ENCODE measurements at regions not wholly inside any gene's neighbourhood (a gene's known extent, or its start where the extent isn't known, plus 50 kb on each side); places are given as distances from the start of the nearest gene placed in this dataset.

- DNase-seq, result no peak
Measured at GRCh38 chr18:40932862-40933261, 1022.2 kb upstream of the PIK3C3 start.

DNA sequence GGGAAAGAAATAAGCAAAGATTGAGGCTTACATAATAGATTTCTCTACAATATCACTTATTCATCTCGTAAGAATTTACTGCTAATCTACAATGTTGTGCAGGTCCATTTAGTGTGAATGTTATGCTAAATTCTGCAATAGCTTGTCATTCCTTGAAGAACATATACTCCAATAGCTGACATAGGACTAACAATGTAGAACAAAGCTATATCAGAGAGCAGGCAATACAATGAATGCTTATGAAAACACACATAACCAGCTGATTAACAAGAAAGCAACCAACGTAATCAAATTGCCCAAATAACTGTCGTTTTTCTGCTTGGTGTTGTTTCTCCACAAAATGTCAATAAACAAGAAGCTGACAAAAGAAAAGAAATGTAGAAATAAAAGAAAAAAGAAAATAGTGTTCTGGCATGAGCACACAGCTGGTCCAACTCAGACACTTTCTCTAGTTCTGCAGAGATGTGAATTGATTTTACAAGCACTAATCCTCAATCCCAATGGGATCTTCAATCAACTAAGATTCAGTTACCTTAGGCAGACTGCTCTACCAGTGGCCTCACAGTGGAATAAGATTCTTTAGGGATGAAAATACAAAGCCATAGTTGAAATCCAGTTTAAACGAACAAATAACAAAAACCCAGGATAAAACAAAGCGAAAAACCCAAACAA, 1024.7 kb upstream of the PIK3C3 start:
- no peak for DNase-seq

DNA sequence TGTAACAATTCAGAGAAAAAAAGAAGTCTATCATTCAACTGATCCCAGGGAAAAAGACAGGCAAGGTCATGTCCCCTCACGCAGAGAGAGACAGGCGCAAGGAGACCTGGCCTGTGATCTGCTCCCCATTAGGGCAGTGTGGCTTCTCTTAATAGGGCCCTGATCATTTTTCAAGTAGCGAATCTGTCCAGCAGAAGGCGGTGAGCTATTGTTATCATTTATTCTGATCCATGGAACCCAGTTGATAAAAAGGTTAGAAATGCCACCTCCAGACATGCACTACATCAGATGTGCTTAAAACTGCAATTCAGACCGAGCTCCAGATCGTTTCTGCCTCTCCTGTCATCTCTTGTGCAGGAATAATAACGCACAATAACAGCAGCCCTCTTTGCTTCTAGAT, 1025.6 kb upstream of the PIK3C3 start:
- DNase-seq, result no peak

GRCh38 chr18:40926679-40927078, 1028.4 kb upstream of the PIK3C3 start:
- no peak for DNase-seq

GRCh38 chr18:40925071-40925541, 1029.9 kb upstream of the PIK3C3 start:
- DNase-seq, result no peak

- no peak for DNase-seq
Measured at GRCh38 chr18:40921845-40922629, 1033.0 kb upstream of the PIK3C3 start.

DNA sequence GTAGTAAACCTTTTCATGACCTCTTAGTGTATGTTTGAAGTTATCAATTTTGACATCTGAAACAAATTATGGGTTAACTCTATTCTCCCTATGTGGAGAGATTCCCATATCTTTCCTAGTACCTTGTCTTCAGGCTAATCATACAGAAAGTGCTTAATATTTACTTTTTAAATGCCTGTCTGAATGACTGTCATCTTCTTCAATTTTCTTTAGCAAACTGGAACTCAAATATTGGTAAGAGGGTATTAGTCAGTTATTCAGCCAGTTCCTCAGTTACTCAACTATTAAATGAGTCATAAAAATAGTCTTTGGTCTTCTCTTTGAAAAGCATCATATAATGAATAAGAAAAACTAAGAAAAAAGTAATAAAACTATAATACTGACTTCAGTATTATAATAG, 1038.0 kb upstream of the PIK3C3 start:
- no peak for DNase-seq

DNA sequence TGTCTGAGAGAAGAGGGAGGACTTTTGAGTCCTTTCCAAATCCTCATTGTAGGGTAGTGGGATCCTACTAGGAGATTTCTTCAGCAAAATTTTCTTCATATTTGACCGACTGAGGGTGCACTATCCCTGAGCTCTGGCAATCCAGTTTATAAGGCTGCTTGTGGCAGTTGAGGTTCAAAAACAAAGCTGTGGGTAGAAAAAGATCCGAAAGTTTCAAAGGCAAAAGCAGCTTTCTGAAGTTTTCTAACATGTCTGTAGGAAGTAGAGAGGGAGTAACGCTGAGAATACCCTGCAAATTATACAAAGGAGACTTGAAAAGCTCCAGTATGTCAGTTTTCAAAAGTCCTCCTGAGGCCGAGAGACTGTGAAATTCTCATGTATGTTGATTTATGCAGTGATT, 1039.3 kb upstream of the PIK3C3 start:
- DNase-seq, result no peak

DNA sequence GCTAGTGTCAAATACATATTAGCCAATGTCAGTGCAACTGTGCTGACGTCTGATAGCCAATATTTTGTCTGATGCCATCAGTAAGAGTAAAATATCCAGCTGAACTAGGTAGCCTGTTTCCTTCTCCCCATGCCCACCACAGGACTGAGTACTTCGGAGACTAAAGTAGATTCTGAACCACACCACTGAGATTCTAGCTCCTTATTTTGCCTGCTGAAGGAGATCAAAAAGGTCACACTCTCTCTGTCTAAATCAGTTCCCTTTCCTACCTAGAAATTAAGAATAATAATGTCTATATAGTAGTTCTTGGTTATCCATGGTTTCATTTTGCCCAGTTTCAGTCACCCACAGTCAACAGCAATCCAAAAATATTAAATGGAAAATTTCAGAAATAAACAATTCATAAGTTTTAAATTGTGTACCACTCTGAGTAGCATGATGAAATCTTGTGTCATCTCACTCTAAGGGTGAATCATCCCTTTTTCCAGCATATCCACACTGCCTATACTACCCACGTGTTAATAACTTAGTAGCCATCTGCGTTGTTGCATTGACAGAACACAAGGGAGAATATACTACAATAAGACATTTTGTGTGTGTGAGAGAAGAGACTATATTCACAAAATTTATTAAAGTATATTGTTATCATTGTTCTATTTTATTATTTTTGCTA, 1043.3 kb upstream of the PIK3C3 start:
- no peak for DNase-seq

- DNase-seq, result no peak
Measured at GRCh38 chr18:40911041-40911440, 1044.0 kb upstream of the PIK3C3 start.

DNA sequence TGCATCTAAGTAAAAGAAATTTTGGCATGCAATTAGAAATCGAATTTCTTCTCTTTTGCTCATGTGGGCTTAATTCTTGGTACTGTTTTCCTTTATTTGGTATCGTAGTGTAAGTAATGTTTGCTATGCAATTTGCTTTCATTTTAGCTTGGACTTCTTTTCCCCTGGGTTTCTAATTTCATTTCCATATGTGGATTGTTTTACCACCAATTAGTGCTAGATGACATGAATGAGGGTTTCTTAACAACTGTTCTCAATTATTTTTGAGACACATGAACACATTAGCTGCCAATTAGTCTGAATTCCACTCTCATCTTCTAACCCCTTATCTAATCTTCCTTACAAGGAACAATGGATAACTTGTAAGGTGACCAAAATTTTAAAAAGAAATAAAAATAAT, 1047.2 kb upstream of the PIK3C3 start:
- no peak for DNase-seq

- DNase-seq, result no peak
Measured at GRCh38 chr18:40904295-40904694, 1050.7 kb upstream of the PIK3C3 start.

DNA sequence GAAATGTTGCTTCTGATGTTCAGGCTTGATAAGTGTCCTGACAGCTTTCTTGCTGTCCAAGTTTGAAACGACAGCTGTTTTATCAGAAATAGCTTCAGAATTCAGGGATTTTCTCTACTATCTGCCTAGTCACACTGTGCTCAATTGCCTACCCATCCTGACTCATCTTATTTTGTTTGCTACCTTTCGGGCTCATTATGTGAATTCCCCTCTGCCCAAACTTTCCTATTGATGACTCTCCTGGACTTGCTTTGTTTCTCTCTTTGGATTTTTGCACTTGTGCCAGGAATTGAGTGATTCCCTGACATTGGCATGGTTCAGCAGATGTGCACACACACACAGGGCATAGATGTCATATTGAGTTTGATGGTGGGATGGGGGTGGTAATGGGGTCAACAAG, 1052.6 kb upstream of the PIK3C3 start:
- DNase-seq, result no peak

- DNase-seq, result no peak
Measured at GRCh38 chr18:40897884-40898283, 1057.2 kb upstream of the PIK3C3 start.

- no peak for DNase-seq
Measured at GRCh38 chr18:40883271-40883670, 1071.8 kb upstream of the PIK3C3 start.

GRCh38 chr18:40882468-40882867, 1072.6 kb upstream of the PIK3C3 start:
- DNase-seq, result no peak

GRCh38 chr18:40878371-40878770, 1076.7 kb upstream of the PIK3C3 start:
- DNase-seq, result no peak

DNA sequence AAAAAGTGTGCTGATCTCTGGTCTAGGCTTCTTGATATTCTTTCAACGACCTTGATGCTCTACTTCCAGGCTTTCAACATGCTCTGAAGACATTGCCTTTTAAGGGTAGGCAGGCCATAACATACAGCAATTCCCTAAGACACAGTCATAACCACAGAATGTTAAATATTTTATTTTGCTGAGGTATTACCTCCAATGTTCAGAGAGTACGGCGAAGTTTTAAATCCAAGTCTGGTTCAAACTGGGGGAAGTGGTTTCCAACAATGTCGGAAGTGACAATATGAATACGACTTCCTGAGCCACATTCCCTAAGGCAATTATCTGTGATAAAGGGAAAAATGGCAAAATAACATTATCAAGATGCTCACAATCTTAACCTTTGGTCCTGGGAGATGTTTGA, 1077.9 kb upstream of the PIK3C3 start:
- no peak for DNase-seq

DNA sequence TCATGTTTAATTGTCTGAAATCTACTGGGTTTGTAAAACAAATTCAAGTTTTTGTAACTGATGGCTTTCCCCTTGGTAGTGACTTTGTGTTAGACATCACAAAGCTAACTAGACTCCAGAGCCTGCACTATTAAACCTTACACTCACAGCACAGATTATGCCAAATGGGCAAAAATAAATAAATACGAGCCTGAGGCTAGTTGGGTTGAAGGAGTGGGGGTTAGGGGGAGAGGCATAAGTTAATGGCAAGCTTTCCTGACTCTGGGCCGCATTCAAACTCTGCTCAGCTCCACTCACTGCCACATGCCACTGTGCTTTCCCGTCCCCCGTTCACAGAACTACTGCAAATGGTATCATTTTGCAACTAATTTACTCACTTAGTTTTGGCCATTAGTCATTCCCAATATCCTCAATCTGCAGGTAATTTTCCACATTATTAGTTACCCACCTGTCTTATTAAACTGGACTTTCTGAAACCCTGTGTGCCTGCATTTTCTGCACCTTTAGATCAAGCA, 1079.9 kb upstream of the PIK3C3 start:
- DNase-seq, result no peak

DNA sequence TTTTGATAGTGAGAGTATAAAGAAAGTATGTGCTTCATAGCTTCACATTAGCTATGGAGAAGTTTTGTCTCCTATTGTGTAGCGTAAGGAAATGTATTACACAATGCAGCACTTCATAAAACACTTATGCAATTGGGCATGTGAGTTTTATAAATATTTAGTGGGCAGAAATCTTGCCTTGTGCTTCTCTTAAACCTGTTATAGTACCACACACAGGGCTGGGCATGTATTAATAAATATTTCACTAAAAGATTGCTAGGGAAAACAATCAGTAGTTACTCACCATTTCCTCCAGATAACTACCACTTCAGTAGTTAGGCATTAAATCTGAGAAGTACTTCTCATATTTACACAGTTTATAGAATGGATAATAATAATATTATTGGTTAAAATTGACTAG, 1080.8 kb upstream of the PIK3C3 start:
- DNase-seq, result no peak

DNA sequence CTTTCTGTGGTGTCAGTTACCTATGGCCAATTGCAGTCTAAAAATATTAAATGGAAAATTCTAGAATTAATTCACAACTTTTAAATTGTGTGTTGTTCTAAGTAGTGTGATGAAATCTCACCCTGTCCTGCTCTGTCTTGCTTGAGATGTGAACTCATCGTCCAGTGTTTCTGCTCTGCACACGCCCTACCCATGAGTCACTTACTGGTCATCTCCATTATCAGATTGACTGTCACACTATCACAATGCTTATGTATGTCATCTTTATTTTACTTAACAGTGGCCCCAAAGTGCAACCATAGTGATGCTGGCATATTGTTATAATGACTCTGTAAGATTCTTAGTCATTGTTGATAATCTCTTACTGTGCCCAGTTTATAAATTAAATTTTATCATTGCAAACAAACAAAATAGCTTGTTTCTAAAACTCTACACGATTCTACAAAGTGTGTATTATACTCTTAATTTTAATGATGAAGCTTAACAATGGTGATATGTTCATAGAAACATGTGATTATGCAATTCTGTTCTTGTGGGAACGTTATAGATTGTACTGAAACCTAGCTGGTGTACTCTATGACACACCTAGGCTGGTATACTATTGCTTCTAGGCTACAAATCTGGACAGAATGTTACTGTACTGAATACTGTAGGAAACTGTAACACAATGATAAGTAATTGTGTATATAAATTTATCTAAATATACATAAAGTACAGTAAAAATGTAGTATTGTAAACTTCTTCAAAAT, 1086.8 kb upstream of the PIK3C3 start:
- no peak for DNase-seq

GRCh38 chr18:40867459-40867858, 1087.6 kb upstream of the PIK3C3 start:
- DNase-seq, result no peak

DNA sequence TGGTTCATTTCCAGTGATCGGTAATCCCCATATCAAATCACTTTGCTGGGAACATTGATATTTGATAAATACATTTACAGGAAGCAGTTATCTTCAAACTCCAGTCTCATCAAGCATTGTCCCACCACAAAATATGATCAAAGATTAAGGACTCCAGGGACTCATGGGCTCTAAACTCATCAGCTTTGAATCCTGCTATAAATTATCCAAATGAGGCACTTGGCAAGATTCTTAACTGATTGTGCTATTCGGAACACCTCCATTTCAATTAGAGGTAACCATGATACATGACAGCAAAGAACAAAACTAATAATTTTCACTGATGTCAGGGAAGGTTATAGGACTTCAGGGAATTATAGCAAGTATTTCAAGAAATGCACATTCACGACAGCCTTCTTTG, 1088.1 kb upstream of the PIK3C3 start:
- DNase-seq, result no peak
